ENCODE measurements at regions not wholly inside any gene's neighbourhood (a gene's known extent, or its start where the extent isn't known, plus 50 kb on each side); places are given as distances from the start of the nearest gene placed in this dataset.
"Not testable (repeated sequence)": the region's sequence is repeated elsewhere in the genome, so short reads cannot be mapped to it uniquely, and the experiment has no call there.

GRCh38 chr17:21508211-21508610 is 132.1 kb downstream of the KCNJ12 start:
- H3K4me2 ChIP-seq (ENCODE audit: insufficient read depth, low read length), result no peak overlapping the region
- no peaks in the 10 kb centered on the region for H3K9me3 ChIP-seq (ENCODE audit: low read depth, low read length)
- H3K79me2 ChIP-seq (ENCODE audit: insufficient read depth, low read length), result no peaks in the 10 kb centered on the region
- no peak overlapping the region for H3K27ac ChIP-seq (ENCODE audit: low read depth, low read length)
- H4K20me1 ChIP-seq (ENCODE audit: insufficient read depth, low read length), result no peaks in the 10 kb centered on the region
- TF ChIP-seq, protein P1, sequence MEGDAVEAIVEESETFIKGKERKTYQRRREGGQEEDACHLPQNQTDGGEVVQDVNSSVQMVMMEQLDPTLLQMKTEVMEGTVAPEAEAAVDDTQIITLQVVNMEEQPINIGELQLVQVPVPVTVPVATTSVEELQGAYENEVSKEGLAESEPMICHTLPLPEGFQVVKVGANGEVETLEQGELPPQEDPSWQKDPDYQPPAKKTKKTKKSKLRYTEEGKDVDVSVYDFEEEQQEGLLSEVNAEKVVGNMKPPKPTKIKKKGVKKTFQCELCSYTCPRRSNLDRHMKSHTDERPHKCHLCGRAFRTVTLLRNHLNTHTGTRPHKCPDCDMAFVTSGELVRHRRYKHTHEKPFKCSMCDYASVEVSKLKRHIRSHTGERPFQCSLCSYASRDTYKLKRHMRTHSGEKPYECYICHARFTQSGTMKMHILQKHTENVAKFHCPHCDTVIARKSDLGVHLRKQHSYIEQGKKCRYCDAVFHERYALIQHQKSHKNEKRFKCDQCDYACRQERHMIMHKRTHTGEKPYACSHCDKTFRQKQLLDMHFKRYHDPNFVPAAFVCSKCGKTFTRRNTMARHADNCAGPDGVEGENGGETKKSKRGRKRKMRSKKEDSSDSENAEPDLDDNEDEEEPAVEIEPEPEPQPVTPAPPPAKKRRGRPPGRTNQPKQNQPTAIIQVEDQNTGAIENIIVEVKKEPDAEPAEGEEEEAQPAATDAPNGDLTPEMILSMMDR (IDR thresholded peaks at IDR 0.05; ENCODE audit: extremely low read depth, low read depth, low read length), result no peak
- H2AFZ ChIP-seq (ENCODE audit: low read length), result no peak overlapping the region
- H3K4me1 ChIP-seq (ENCODE audit: insufficient read depth, low read length), result peaks cover 7% of the 10 kb centered on the region
- H3K27me3 ChIP-seq (ENCODE audit: insufficient read depth, low read length), result peaks cover 18% of the 10 kb centered on the region
- DNase-seq (ENCODE audit: insufficient read length, low spot score, missing footprints), result no peak
- no peaks in the 10 kb centered on the region for H3K36me3 ChIP-seq (ENCODE audit: insufficient read depth, low read length)
- H3K4me3 ChIP-seq (ENCODE audit: insufficient read depth, low read length), result no peak overlapping the region

GRCh38 chr17:21509356-21509755 is 133.2 kb downstream of the KCNJ12 start:
- H3K4me2 ChIP-seq (ENCODE audit: insufficient read depth, low read length); H3K4me1 ChIP-seq (ENCODE audit: insufficient read depth, low read length); H3K27ac ChIP-seq (ENCODE audit: low read depth, low read length); H3K9me3 ChIP-seq (ENCODE audit: low read depth, low read length); H3K79me2 ChIP-seq (ENCODE audit: insufficient read depth, low read length); H2AFZ ChIP-seq (ENCODE audit: low read length); H3K4me3 ChIP-seq (ENCODE audit: insufficient read depth, low read length); H4K20me1 ChIP-seq (ENCODE audit: insufficient read depth, low read length); DNase-seq (ENCODE audit: insufficient read length, low spot score, missing footprints); H3K36me3 ChIP-seq (ENCODE audit: insufficient read depth, low read length): not testable (repeated sequence)
- peaks cover 18% of the 10 kb centered on the region for H3K27me3 ChIP-seq (ENCODE audit: insufficient read depth, low read length)

- Histone ChIP-seq H3K4me1 (ENCODE audit: insufficient read depth, low read length) (peaks cover 7% of the 10 kb centered on the region), H4K20me1 (ENCODE audit: insufficient read depth, low read length) (no peaks in the 10 kb centered on the region), H3K9me3 (ENCODE audit: low read depth, low read length) (no peaks in the 10 kb centered on the region), H3K36me3 (ENCODE audit: insufficient read depth, low read length) (no peaks in the 10 kb centered on the region), H3K27ac (ENCODE audit: low read depth, low read length) (no peak overlapping the region), H3K4me2 (ENCODE audit: insufficient read depth, low read length) (peak overlapping the region; percentile 93), H3K79me2 (ENCODE audit: insufficient read depth, low read length) (no peaks in the 10 kb centered on the region), H3K4me3 (ENCODE audit: insufficient read depth, low read length) (peak overlapping the region; percentile 74), H3K27me3 (ENCODE audit: insufficient read depth, low read length) (peaks cover 16% of the 10 kb centered on the region), H2AFZ (ENCODE audit: low read length) (peak overlapping the region; percentile 92)
- TF ChIP-seq, protein P1 (IDR thresholded peaks at IDR 0.05; ENCODE audit: extremely low read depth, low read depth, low read length), result no peak
- no peak for DNase-seq (ENCODE audit: insufficient read length, low spot score, missing footprints)
These were observed 134.7 kb downstream of the KCNJ12 start for GRCh38 chr17:21510686-21511362.

- TF ChIP-seq, protein P1 (IDR thresholded peaks at IDR 0.05; ENCODE audit: extremely low read depth, low read depth, low read length), result peak; percentile 64
- Histone ChIP-seq H3K9me3 (ENCODE audit: low read depth, low read length) (no peaks in the 10 kb centered on the region), H3K79me2 (ENCODE audit: insufficient read depth, low read length) (no peaks in the 10 kb centered on the region), H3K4me1 (ENCODE audit: insufficient read depth, low read length) (peaks cover 7% of the 10 kb centered on the region), H3K36me3 (ENCODE audit: insufficient read depth, low read length) (no peaks in the 10 kb centered on the region), H3K4me2 (ENCODE audit: insufficient read depth, low read length) (peak overlapping the region; percentile 93), H3K27me3 (ENCODE audit: insufficient read depth, low read length) (peaks cover 16% of the 10 kb centered on the region), H2AFZ (ENCODE audit: low read length) (peak overlapping the region; percentile 92), H4K20me1 (ENCODE audit: insufficient read depth, low read length) (no peaks in the 10 kb centered on the region), H3K27ac (ENCODE audit: low read depth, low read length) (no peak overlapping the region), H3K4me3 (ENCODE audit: insufficient read depth, low read length) (peak overlapping the region; percentile 74)
- DNase-seq (ENCODE audit: insufficient read length, low spot score, missing footprints), result peak; percentile 96
These were observed 135.4 kb downstream of the KCNJ12 start for GRCh38 chr17:21511363-21512195.
